Smooth muscle cell (in vitro differentiated cells): ENCODE measurements at regions not wholly inside any gene's neighbourhood (a gene's known extent, or its start where the extent isn't known, plus 50 kb on each side); places are given as distances from the start of the nearest gene placed in this dataset.
"Not testable (repeated sequence)": the region's sequence is repeated elsewhere in the genome, so short reads cannot be mapped to it uniquely, and the experiment has no call there.

ENCODE experiments used
- DNase-seq: peaks from one replicate; lab custom pipeline; 2025; ENCODE audit not compliant: unreplicated experiment; lab: John Stamatoyannopoulos, UW
- H2AFZ ChIP-seq: fragments of 200-600 bp; sonication (generic); 2 replicates; pipeline ENCODE4 v1.6.0; 2016; ENCODE audit warnings: antibody characterized with exemption, low read depth, mild to moderate bottlenecking
- H3F3A ChIP-seq: fragments of 200-600 bp; sonication (generic); 2 replicates; pipeline ENCODE4 v1.6.0; 2017; ENCODE audit warnings: antibody characterized with exemption, low read depth
- H3K27ac ChIP-seq: fragments of 200-600 bp; sonication (generic); 2 replicates; pipeline ENCODE4 v1.5.1; 2016; ENCODE audit warnings: low read depth, mild to moderate bottlenecking
- H3K27me3 ChIP-seq: fragments of 200-600 bp; sonication (generic); 2 replicates; pipeline ENCODE4 v1.6.1; 2016; ENCODE audit warnings: low read depth, mild to moderate bottlenecking
- H3K36me3 ChIP-seq: fragments of 200-600 bp; sonication (generic); 2 replicates; pipeline ENCODE4 v1.5.1; 2016; ENCODE audit warnings: low read depth
- H3K4me1 ChIP-seq: fragments of 200-600 bp; sonication (generic); 2 replicates; pipeline ENCODE4 v1.5.1; 2016; ENCODE audit warnings: low read depth
- H3K4me2 ChIP-seq: fragments of 200-600 bp; sonication (generic); 2 replicates; pipeline ENCODE4 v1.6.0; 2016; ENCODE audit warnings: mild to moderate bottlenecking
- H3K4me3 ChIP-seq: fragments of 200-600 bp; sonication (generic); 2 replicates; pipeline ENCODE4 v1.5.1; 2016; ENCODE audit warnings: mild to moderate bottlenecking
- H3K79me2 ChIP-seq: fragments of 200-600 bp; sonication (generic); 2 replicates; pipeline ENCODE4 v1.6.0; 2016; ENCODE audit warnings: low read depth, mild to moderate bottlenecking
- H3K9ac ChIP-seq: fragments of 200-600 bp; sonication (generic); 2 replicates; pipeline ENCODE4 v1.6.0; 2016; ENCODE audit warnings: low read depth
- H3K9me3 ChIP-seq: fragments of 200-600 bp; sonication (generic); replicated peaks from 2 replicates; pipeline ENCODE4 v1.5.1; 2016; ENCODE audit warnings: low read depth
- H4K20me1 ChIP-seq: fragments of 200-600 bp; sonication (generic); 2 replicates; pipeline ENCODE4 v1.6.0; 2016; ENCODE audit warnings: low read depth
- CTCF ChIP-seq: fragments of 200-600 bp; sonication (generic); IDR thresholded peaks from 2 replicates; pipeline ENCODE4 v1.5.1; 2017; ENCODE audit warnings: borderline replicate concordance, mild to moderate bottlenecking, antibody characterized with exemption; ENCODE audit not compliant: insufficient read depth, poor library complexity, severe bottlenecking
- WGBS: methylation state at CpG from one replicate; pipeline ENCODE4 v1.1.7; 2016; ENCODE audit warnings: low lambda C conversion rate; 5-methylcytosine and 5-hydroxymethylcytosine counted together

- H3K4me1 ChIP-seq = no peaks in the 10 kb centered on the region
- WGBS = 97% methylated on average over 2 of the region's 2 CpGs
- H3K79me2 ChIP-seq = no peaks in the 10 kb centered on the region
- H2AFZ ChIP-seq = no peak overlapping the region
- H3K9me3 ChIP-seq = no peaks in the 10 kb centered on the region
- no peak overlapping the region for H3K4me3 ChIP-seq
- no peak for DNase-seq
- no peak overlapping the region for H3K27ac ChIP-seq
- H3K4me2 ChIP-seq = no peak overlapping the region
- H3K36me3 ChIP-seq = no peaks in the 10 kb centered on the region
- TF ChIP-seq CTCF = no peak
- H3F3A ChIP-seq = no peaks in the 10 kb centered on the region
- no peak overlapping the region for H3K9ac ChIP-seq
- no peaks in the 10 kb centered on the region for H4K20me1 ChIP-seq
- no peaks in the 10 kb centered on the region for H3K27me3 ChIP-seq
Measured at GRCh38 chr10:76618171-76618570, 1019.4 kb downstream of the KCNMA1 start.

GRCh38 chr10:76616666-76617065 is 1020.9 kb downstream of the KCNMA1 start:
- H3K9ac ChIP-seq, H4K20me1 ChIP-seq, H3K4me2 ChIP-seq, H3F3A ChIP-seq, H3K9me3 ChIP-seq, H3K4me3 ChIP-seq, DNase-seq, H2AFZ ChIP-seq, H3K79me2 ChIP-seq, H3K27me3 ChIP-seq, H3K4me1 ChIP-seq, H3K36me3 ChIP-seq, H3K27ac ChIP-seq: not testable (repeated sequence)

GRCh38 chr10:76615049-76615448 is 1022.6 kb downstream of the KCNMA1 start:
- Histone ChIP-seq H3K4me2 (no peak overlapping the region), H3K27me3 (no peaks in the 10 kb centered on the region), H4K20me1 (no peaks in the 10 kb centered on the region), H2AFZ (no peak overlapping the region), H3F3A (no peaks in the 10 kb centered on the region), H3K9me3 (no peaks in the 10 kb centered on the region), H3K9ac (no peak overlapping the region), H3K27ac (no peak overlapping the region), H3K4me3 (no peak overlapping the region), H3K36me3 (no peaks in the 10 kb centered on the region), H3K79me2 (no peaks in the 10 kb centered on the region), H3K4me1 (no peaks in the 10 kb centered on the region)
- WGBS = 87% methylated on average over 1 of the region's 1 CpG
- no peak for TF ChIP-seq CTCF
- DNase-seq = no peak
